ENCODE measurements at regions not wholly inside any gene's neighbourhood (a gene's known extent, or its start where the extent isn't known, plus 50 kb on each side); places are given as distances from the start of the nearest gene placed in this dataset.

GRCh38 chr16:5584109-5584508 lies 486.5 kb upstream of the EEF2KMT start:
- no peak for DNase-seq (ENCODE audit: low spot score)

GRCh38 chr16:5582529-5582928 lies 484.9 kb upstream of the EEF2KMT start:
- DNase-seq (ENCODE audit: low spot score), result no peak

GRCh38 chr16:5581908-5582307 lies 484.3 kb upstream of the EEF2KMT start:
- no peak for DNase-seq (ENCODE audit: low spot score)

- DNase-seq (ENCODE audit: low spot score), result no peak
Observed at GRCh38 chr16:5581428-5581827, 483.8 kb upstream of the EEF2KMT start.

GRCh38 chr16:5580772-5581171 lies 483.2 kb upstream of the EEF2KMT start:
- no peak for DNase-seq (ENCODE audit: low spot score)

GRCh38 chr16:5580296-5580695 lies 482.7 kb upstream of the EEF2KMT start:
- DNase-seq (ENCODE audit: low spot score), result no peak

GRCh38 chr16:5578980-5579379 lies 481.4 kb upstream of the EEF2KMT start:
- DNase-seq (ENCODE audit: low spot score), result no peak

- no peak for DNase-seq (ENCODE audit: low spot score)
Observed at GRCh38 chr16:5577463-5577862, 479.9 kb upstream of the EEF2KMT start.

GRCh38 chr16:5575646-5576245 lies 478.2 kb upstream of the EEF2KMT start:
- no peak for DNase-seq (ENCODE audit: low spot score)

GRCh38 chr16:5575121-5575520 lies 477.5 kb upstream of the EEF2KMT start:
- DNase-seq (ENCODE audit: low spot score), result no peak

- DNase-seq (ENCODE audit: low spot score), result no peak
Observed at GRCh38 chr16:5572056-5572455, 474.5 kb upstream of the EEF2KMT start.

- no peak for DNase-seq (ENCODE audit: low spot score)
Observed at GRCh38 chr16:5571446-5571845, 473.9 kb upstream of the EEF2KMT start.

GRCh38 chr16:5561800-5562199 lies 464.2 kb upstream of the EEF2KMT start:
- no peak for DNase-seq (ENCODE audit: low spot score)

- no peak for DNase-seq (ENCODE audit: low spot score)
Observed at GRCh38 chr16:5560084-5560483, 462.5 kb upstream of the EEF2KMT start.

- DNase-seq (ENCODE audit: low spot score), result no peak
Observed at GRCh38 chr16:5557966-5558365, 460.4 kb upstream of the EEF2KMT start.

GRCh38 chr16:5557448-5557847 lies 459.9 kb upstream of the EEF2KMT start:
- no peak for DNase-seq (ENCODE audit: low spot score)

GRCh38 chr16:5556158-5556810 lies 458.7 kb upstream of the EEF2KMT start:
- DNase-seq (ENCODE audit: low spot score), result no peak

GRCh38 chr16:5551909-5552308 lies 454.3 kb upstream of the EEF2KMT start:
- peak; percentile 21 for DNase-seq (ENCODE audit: low spot score)

- no peak for DNase-seq (ENCODE audit: low spot score)
Observed at GRCh38 chr16:5549802-5550201, 452.2 kb upstream of the EEF2KMT start.

- no peak for DNase-seq (ENCODE audit: low spot score)
Observed at GRCh38 chr16:5541356-5541755, 443.8 kb upstream of the EEF2KMT start.

- no peak for DNase-seq (ENCODE audit: low spot score)
Observed at GRCh38 chr16:5537347-5537746, 439.8 kb upstream of the EEF2KMT start.

GRCh38 chr16:5533321-5533888 lies 435.8 kb upstream of the EEF2KMT start:
- DNase-seq (ENCODE audit: low spot score), result no peak

GRCh38 chr16:5527817-5528216 lies 430.2 kb upstream of the EEF2KMT start:
- DNase-seq (ENCODE audit: low spot score), result no peak

- DNase-seq (ENCODE audit: low spot score), result no peak
Observed at GRCh38 chr16:5526826-5527225, 429.2 kb upstream of the EEF2KMT start.
